ENCODE measurements at regions not wholly inside any gene's neighbourhood (a gene's known extent, or its start where the extent isn't known, plus 50 kb on each side); places are given as distances from the start of the nearest gene placed in this dataset.
A peak's percentile ranks its signal among the peaks of the same experiment; 100 is the strongest.

GRCh38 chr9:129383561-129384490 is 205.8 kb upstream of the IER5L start:
- DNase-seq (ENCODE audit: low read depth in 2 of 2): peak; percentile 47 to 48

GRCh38 chr9:129383019-129383560 is 205.0 kb upstream of the IER5L start:
- no peak for DNase-seq (ENCODE audit: low read depth in 2 of 2)

DNA sequence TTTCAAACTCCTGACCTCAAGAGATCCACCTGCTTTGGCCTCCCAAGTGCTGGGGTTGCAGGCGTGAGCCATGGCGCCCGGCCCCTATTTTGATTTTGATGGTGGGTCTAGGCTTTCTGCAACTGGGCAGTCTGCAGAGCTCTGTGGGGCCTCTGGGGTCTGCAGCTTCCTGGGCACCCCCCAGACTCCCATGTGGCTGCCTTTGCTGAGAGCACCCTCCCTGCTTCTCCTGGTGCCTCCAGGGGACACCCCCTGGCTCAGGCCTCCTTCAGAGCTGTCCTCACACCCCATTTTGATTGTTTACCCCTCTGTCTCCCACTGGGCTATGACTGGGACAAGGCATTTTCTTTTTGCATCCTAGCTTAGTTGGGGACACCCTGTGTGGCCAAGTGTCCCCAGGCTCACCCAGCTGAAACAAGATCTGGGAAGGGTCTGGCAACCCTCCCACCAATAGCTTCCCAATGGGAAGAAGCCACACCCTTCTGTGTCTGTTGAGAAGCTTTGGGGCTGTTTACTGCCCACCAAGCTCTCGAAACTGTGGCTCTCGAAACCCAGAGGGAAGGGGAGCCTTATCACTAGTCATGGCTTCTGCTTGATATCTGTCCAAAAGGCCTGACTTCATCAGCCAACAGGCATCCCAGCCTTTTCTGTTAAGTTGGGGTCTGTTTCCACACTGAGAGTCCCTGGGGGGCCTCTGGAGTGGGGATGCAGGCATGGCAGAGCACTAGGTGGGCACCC is 204.4 kb upstream of the IER5L start:
- DNase-seq (ENCODE audit: low read depth in 2 of 2): no peak

DNA sequence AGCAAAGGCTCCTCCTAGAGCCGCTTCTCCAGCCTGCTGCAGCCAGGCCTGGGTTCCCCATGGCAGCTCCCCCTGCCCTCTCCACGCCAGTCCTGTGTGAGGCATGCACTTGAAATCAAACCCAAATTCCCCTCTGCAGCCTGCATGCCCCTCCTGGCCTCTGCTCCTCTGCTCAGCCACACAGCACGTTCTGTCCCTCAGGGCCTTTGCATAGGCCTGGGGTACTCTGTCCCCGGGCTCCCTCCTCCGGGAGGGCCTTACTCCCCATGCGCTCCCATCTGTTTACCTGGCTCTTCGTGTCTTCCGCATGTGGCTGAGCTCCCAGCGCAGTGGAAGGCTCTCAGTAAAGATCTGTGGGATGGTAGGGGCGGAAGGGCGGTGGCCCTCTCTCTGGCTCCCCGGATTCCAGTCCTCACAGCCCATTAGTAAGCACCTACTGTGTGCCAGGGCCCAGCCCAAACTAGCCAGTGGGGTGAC is 203.5 kb upstream of the IER5L start:
- no peak for DNase-seq (ENCODE audit: low read depth in 2 of 2)

DNA sequence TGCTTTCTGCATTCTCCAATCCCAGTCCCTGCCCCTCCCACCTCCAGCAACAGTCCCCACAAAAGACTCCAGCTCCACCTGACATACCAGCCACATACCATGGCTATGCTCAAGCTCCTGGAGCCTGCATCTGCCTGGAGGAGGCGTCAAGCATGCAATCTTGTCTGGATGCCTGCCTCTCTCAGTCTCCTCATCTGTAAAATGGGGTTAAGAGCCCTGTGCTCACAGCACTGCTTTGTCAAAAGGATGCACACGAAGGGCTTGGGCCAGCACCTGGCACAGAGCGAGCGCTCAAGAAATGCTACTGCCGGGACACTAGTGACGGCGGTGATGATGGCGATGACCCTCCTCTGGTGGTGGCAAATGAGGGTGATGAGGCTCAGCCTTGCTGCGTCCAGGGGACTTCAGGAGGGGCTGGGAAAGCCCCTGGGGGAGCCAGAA is 202.9 kb upstream of the IER5L start:
- no peak for DNase-seq (ENCODE audit: low read depth in 2 of 2)

DNA sequence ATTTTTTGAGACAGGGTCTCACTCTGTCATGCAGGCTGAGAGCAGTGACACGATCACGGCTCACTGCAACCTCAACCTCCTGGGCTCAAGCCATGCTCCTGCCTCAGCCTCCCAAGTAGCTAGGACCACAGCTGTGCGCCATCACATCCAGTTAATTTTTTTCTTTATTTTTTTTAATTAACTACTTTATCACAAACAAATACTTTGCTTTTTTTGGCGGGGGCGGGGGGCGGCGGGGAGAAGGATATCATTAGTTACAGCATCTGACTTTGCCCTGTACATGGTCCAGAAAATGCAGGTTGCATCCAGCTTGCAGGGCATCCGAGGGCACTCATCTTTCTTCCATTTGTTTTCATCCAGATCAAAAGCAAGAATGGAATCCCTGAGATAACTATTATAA is 201.8 kb upstream of the IER5L start:
- no peak for DNase-seq (ENCODE audit: low read depth in 2 of 2)

DNA sequence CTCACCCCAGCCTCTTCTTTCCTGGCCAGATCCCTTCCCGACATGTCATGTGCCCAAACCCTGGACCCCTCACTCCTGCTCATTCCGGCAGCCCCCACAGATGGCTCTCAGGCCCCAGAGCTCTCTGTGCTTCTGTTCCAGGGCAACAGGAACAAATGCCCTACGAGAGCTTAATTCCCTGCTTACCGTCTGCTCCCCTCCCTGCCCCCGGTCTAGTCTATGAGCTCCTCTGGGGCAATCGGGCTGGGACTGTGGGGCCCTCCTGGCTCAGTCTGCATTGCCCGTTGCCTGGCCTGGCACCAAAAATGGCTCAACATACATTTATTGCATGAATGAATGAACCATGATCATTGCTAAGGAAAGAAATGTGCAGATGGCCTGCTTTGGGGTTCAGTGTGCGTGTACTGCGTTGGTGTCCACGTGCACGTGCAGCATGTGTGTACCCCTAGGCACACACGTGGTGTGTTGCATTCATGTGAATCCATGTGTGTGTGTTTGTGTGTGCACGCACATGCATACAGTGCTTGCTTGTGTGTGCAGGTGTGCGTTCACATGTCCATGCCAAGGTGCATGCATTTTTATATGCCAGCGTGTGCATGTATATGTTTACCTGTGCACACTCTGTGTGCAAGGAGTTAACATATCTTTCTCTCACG is 201.2 kb upstream of the IER5L start:
- no peak for DNase-seq (ENCODE audit: low read depth in 2 of 2)

- DNase-seq (ENCODE audit: low read depth in 2 of 2): no peak
Observed at GRCh38 chr9:129377931-129378661, 200.0 kb upstream of the IER5L start.

GRCh38 chr9:129377181-129377580 is 199.1 kb upstream of the IER5L start:
- no peak for DNase-seq (ENCODE audit: low read depth in 2 of 2)

- no peak for DNase-seq (ENCODE audit: low read depth in 2 of 2)
Observed at GRCh38 chr9:129375845-129376244, 197.8 kb upstream of the IER5L start.

DNA sequence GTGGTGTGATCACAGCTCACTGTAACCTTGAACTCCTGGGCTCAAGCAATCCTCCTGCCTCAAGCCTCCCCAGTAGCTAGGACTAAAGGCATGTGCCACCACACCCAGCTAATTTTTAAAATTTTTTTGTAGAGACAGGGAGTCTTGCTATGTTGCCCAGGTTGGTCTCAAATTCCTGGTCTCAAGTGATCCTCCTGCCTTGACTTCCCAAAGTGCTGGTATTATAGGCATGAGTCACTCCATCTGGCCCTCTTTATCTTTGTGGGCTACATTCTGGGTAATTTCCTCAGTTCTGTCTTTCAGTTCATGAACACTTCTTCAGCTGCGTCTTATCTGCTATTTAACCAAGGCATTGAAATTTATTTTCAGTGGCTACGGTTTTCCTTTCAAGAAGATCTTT is 196.6 kb upstream of the IER5L start:
- no peak for DNase-seq (ENCODE audit: low read depth in 2 of 2)

GRCh38 chr9:129374231-129374630 is 196.2 kb upstream of the IER5L start:
- no peak for DNase-seq (ENCODE audit: low read depth in 2 of 2)

DNA sequence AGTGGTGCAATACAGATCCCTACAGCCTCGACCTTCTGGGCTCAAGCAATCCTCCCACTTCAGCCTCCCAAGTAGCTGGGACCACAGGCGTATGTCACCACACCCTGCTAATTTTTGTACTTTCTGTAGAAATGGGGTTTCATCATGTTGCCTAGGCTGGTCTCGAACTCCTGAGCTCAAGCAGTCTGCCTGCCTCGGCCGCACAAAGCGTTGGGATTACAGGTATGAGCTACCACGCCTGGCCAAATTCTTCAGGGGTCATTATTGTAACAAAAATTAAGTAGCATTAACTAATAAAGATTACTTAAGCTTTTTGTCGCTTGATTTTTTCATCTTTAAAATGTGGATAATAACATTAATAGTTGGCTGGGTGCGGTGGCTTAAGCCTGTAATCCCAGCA is 195.3 kb upstream of the IER5L start:
- no peak for DNase-seq (ENCODE audit: low read depth in 2 of 2)

DNA sequence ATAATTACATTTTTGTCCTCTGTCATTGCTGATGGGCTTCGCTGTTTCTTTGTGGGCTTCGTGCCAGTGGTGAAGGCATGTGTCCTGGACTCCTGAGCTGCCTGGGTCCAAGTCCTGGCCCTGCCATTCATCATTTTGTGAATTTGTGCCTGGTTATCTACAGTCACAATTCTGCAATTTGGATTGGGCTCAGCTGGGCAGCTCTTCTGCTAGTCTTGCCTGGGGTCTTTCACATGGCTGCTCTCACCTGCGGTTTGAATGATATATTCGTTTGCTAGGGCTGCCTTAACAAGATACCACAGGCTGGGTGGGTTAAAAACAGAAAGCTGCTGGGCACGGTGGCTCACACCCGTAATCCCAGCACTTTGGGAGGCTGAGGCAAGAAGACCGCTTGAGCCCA is 192.7 kb upstream of the IER5L start:
- no peak for DNase-seq (ENCODE audit: low read depth in 2 of 2)

GRCh38 chr9:129368444-129368978 is 190.4 kb upstream of the IER5L start:
- no peak for DNase-seq (ENCODE audit: low read depth in 2 of 2)

- DNase-seq (ENCODE audit: low read depth in 2 of 2): no peak
Observed at GRCh38 chr9:129367287-129367686, 189.2 kb upstream of the IER5L start.

GRCh38 chr9:129365196-129365595 is 187.1 kb upstream of the IER5L start:
- no peak for DNase-seq (ENCODE audit: low read depth in 2 of 2)

DNA sequence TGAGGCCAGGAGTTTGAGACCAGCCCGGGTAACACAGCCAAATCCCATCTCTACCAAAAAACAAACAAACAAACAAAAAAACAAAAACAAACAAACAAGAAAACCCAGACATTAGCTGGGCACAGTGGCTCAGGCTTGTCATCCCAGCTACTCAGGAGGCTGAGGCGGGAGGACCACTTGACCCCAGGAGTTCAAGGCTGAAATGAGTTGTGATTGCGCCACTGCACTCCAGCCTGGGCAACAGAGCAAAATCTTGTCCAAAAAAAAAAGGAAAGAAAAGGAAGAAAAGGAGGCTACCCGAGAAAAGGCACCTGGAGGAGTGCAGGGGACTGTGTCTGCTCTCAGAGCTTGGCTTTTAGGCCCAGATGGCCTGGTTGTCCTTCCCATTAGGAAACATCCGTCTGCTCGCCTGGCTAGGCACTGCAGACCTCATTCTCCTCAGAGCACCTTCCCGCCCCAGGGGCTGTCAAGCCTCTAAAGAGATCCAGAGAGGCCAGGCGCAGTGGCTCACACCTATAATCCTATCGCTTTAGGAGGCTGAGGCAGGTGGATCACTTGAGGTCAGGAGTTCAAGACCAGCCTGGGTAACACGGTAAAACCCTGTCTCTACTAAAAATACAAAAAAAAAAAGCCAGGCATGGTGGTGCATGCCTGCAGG is 185.3 kb upstream of the IER5L start:
- DNase-seq (ENCODE audit: low read depth in 2 of 2): no peak

DNA sequence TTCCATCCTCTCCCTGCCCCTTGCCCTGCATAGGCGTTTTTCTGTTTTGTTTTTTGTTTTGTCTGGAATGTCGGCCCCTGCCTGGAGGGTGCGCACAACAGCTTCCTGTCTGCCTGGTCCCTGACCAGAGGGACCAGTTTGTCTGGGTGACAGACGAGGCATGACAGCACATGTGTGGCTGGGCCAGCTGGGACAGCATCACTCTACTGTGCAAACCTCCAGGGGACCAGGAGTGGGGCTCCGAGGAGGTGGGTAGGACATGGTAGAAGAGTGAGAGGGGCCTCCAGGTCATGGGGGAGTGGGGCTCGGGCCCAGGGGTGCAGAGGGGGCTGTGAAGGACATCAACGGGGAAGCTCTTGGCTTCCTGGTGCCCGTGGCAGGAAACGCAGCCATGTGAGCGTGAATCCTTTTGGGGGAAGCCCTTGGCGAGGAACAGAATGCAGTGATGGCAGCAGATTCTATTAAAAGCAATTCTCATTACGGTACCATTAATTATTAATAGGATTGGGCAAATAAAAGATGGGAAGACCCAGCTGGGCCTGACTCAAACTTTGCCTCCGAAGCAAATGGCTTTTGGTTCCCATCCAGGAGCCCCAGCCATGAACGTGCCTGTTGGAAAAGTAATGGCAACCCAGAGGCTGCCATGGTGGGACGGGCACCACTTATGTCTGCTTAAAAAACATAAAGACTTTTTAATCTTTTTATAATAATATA is 184.4 kb upstream of the IER5L start:
- DNase-seq (ENCODE audit: low read depth in 2 of 2): no peak

DNA sequence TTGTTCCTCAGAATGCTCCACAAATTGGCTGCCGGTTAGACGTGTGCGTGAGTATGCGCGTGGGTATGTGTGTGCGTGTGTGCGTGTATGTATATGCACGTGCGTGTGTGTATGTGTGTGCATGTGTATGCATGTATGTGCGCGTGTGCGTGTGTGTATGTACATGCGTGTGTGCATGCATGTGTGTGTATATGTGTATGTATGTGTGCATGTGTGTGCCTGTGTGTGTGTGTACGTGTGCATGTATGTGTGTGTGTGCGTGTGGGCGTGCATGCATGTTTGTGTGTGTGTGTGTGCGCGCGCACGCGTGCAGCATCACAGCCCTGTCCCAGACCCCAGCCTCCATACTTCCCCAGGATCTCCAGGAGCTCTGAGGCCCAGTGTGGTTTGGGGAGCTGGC is 183.1 kb upstream of the IER5L start:
- DNase-seq (ENCODE audit: low read depth in 2 of 2): no peak
